Sigmoid colon (tissue), 6 donors: ENCODE measurements at regions not wholly inside any gene's neighbourhood (a gene's known extent, or its start where the extent isn't known, plus 50 kb on each side); places are given as distances from the start of the nearest gene placed in this dataset.

Experiments used
- DNase-seq: peaks from one replicate; pipeline ENCODE4 v3.0.0-alpha.2; 2019
- H3K27ac ChIP-seq, 4 donors: fragments of 200-600 bp; sonication (generic); one replicate each; pipeline ENCODE4 v1.5.1; 2016 to 2019; ENCODE audit warnings: mild to moderate bottlenecking in 1 of 4
- H3K27me3 ChIP-seq, 3 donors: fragments of 200-600 bp; sonication (generic); one replicate each; pipeline ENCODE4 v1.5.1; 2019; ENCODE audit warnings: mild to moderate bottlenecking in 1 of 3
- H3K36me3 ChIP-seq, 4 donors: fragments of 200-600 bp; sonication (generic); one replicate each; pipeline ENCODE4 v1.5.1; 2016 to 2019
- H3K4me1 ChIP-seq, 4 donors: fragments of 200-600 bp; sonication (generic); one replicate each; pipeline ENCODE4 v1.5.1; 2017 to 2019
- H3K4me3 ChIP-seq, 4 donors: fragments of 200-600 bp; sonication (generic); one replicate each; pipeline ENCODE4 v1.5.1; 2017 to 2019; ENCODE audit warnings: mild to moderate bottlenecking in 2 of 4, moderate library complexity in 1 of 4
- H3K9me3 ChIP-seq, 4 donors: fragments of 200-600 bp in 3 of 4; sonication (generic) in 3 of 4; one replicate each; pipeline versions ENCODE4 v1.5.1 to v1.6.1; 2013 to 2019
- CTCF ChIP-seq, 4 experiments: fragments of 450-650 bp in 3 of 4; fragments of 200-600 bp in 1 of 4; IDR thresholded peaks; one replicate each; pipeline ENCODE4 v1.5.1; 2016 to 2019; ENCODE audit warnings: antibody characterized with exemption in 4 of 4, mild to moderate bottlenecking in 3 of 4, moderate library complexity in 2 of 4
- EP300 ChIP-seq, 4 donors: sonication (generic); formaldehyde crosslinking; IDR thresholded peaks; one replicate each; pipeline ENCODE4 v1.6.1; 2017; ENCODE audit warnings: antibody characterized with exemption in 4 of 4
- POLR2A ChIP-seq, 2 donors: fragments of 450-650 bp; IDR thresholded peaks; one replicate each; pipeline ENCODE4 v1.6.1; 2016; ENCODE audit warnings: antibody characterized with exemption in 2 of 2, mild to moderate bottlenecking in 2 of 2, moderate library complexity in 2 of 2
- POLR2AphosphoS5 ChIP-seq, 4 donors: sonication (generic); formaldehyde crosslinking; IDR thresholded peaks; one replicate each; pipeline ENCODE4 v1.6.1; 2017; ENCODE audit warnings: antibody characterized with exemption in 4 of 4
- WGBS, 2 donors: extraction: QIAGEN DNeasy Blood & Tissue Kit; methylation state at CpG; one replicate each; pipeline ENCODE4 v1.1.7; 2013; 5-methylcytosine and 5-hydroxymethylcytosine counted together
- intact Hi-C: fragments of 100-400 bp; cut with DNase I; formaldehyde crosslinking; loops from one replicate; pipeline ENCODE4 v1.15.1; 2023
- donor health status: healthy with polysubstance abuse.
- donor health status: healthy.

GRCh38 chr20:4067600-4068261 is 52.4 kb upstream of the RNF24 start:
- intact Hi-C loops = no loop called here
- Histone ChIP-seq H3K36me3 (no peaks in the 10 kb centered on the region), H3K4me1 (peaks cover 0 to 35% (median 16%) of the 10 kb centered on the region in 4 donors), H3K27me3 (no peaks in the 10 kb centered on the region), H3K4me3 (no peak overlapping the region), H3K27ac (peak overlapping the region in 1 of 4 donors; percentile 10), H3K9me3 (no peaks in the 10 kb centered on the region)
- DNase-seq = peak; percentile 44
- WGBS, 2 donors = 88 to 94% methylated on average over 8 of the region's 8 CpGs
- TF ChIP-seq POLR2A (IDR thresholded peaks at IDR 0.05) = no peak
- TF ChIP-seq EP300 (IDR thresholded peaks at IDR 0.05) = no peak
- TF ChIP-seq POLR2AphosphoS5 (IDR thresholded peaks at IDR 0.05) = no peak
- no peak for TF ChIP-seq CTCF (IDR thresholded peaks at IDR 0.05)

DNA sequence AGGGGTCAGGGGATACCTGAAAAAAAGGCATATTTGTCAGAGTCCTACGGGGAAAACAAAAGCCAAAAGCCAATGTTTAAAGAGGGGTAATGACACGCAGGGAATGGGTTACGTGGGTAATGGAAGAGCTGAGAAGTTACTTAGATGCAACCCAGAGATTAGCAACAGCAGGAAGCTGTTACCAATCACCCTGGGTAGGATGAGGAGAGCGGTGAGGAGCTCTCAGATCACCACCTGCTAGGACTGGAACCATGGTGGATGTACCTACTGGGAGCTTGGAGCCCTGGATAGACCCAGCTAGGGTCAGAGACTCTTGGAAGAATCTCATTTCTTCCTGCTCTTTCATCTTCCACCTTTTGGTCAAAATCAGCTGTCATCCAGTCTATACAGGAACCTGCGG is 51.2 kb upstream of the RNF24 start:
- no peak overlapping the region for H3K27ac ChIP-seq

GRCh38 chr20:4065391-4065844 is 50.1 kb upstream of the RNF24 start:
- peaks cover 0 to 35% (median 16%) of the 10 kb centered on the region in 4 donors for H3K4me1 ChIP-seq
- H3K4me3 ChIP-seq = no peak overlapping the region
- no peak for TF ChIP-seq POLR2A (IDR thresholded peaks at IDR 0.05)
- TF ChIP-seq POLR2AphosphoS5 (IDR thresholded peaks at IDR 0.05) = no peak
- TF ChIP-seq CTCF (IDR thresholded peaks at IDR 0.05) = no peak
- WGBS, 2 donors = 65 to 78% methylated on average over 2 of the region's 2 CpGs
- peak overlapping the region; percentile 63 to 81 (median 75) for H3K27ac ChIP-seq
- no peaks in the 10 kb centered on the region for H3K9me3 ChIP-seq
- H3K36me3 ChIP-seq = no peaks in the 10 kb centered on the region
- intact Hi-C loops = no loop called here
- no peak for DNase-seq
- H3K27me3 ChIP-seq = no peaks in the 10 kb centered on the region

More for the DNA sequence above, 51.2 kb upstream of the RNF24 start:
- DNase-seq = peak; percentile 14
- Histone ChIP-seq H3K9me3 (no peaks in the 10 kb centered on the region), H3K27me3 (no peaks in the 10 kb centered on the region), H3K4me1 (peaks cover 0 to 35% (median 16%) of the 10 kb centered on the region in 4 donors), H3K36me3 (no peaks in the 10 kb centered on the region), H3K4me3 (no peak overlapping the region)
- no peak for TF ChIP-seq POLR2AphosphoS5 (IDR thresholded peaks at IDR 0.05)
- TF ChIP-seq POLR2A (IDR thresholded peaks at IDR 0.05) = no peak
- no peak for TF ChIP-seq EP300 (IDR thresholded peaks at IDR 0.05)
- no peak for TF ChIP-seq CTCF (IDR thresholded peaks at IDR 0.05)
- 93 to 97% methylated on average over 5 of the region's 5 CpGs for WGBS, 2 donors
- intact Hi-C loops = no loop called here
